AG09319 (cell line): ENCODE measurements at regions not wholly inside any gene's neighbourhood (a gene's known extent, or its start where the extent isn't known, plus 50 kb on each side); places are given as distances from the start of the nearest gene placed in this dataset.

Experiments
- DNase-seq: peaks from one replicate; pipeline ENCODE4 v3.0.0-alpha.2; 2010; ENCODE audit warnings: low read depth; ENCODE audit errors: extremely low read depth
- TF ChIP-seq, protein P1 (sequence below): IDR thresholded peaks from 2 replicates; pipeline ENCODE4 v1.5.1; 2011; ENCODE audit warnings: low read depth, mild to moderate bottlenecking, inconsistent platforms, low read length, moderate library complexity

DNA sequence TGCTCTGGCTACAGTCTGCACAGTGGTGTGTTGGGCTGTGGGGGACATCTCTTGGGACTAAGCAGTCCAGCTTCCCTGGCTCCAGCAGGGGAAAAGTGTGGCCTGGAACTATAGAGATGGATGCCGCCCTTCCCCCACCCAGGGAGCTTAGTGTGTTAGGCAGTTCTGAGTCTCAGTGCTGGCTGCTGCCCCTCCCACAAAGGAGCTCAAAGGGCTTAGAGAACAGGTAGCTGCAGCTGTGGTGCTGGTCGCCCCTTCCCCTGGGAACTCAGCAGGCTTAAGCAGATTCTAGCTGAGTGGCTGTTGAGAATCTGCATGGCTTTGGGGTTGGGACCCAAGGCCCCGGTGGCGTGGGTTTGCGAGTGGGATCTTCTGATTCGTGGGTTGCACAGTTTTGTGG, 190.8 kb downstream of the PDCD6IP start:
- TF ChIP-seq, protein P1, sequence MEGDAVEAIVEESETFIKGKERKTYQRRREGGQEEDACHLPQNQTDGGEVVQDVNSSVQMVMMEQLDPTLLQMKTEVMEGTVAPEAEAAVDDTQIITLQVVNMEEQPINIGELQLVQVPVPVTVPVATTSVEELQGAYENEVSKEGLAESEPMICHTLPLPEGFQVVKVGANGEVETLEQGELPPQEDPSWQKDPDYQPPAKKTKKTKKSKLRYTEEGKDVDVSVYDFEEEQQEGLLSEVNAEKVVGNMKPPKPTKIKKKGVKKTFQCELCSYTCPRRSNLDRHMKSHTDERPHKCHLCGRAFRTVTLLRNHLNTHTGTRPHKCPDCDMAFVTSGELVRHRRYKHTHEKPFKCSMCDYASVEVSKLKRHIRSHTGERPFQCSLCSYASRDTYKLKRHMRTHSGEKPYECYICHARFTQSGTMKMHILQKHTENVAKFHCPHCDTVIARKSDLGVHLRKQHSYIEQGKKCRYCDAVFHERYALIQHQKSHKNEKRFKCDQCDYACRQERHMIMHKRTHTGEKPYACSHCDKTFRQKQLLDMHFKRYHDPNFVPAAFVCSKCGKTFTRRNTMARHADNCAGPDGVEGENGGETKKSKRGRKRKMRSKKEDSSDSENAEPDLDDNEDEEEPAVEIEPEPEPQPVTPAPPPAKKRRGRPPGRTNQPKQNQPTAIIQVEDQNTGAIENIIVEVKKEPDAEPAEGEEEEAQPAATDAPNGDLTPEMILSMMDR, result no peak
- DNase-seq, result no peak

DNA sequence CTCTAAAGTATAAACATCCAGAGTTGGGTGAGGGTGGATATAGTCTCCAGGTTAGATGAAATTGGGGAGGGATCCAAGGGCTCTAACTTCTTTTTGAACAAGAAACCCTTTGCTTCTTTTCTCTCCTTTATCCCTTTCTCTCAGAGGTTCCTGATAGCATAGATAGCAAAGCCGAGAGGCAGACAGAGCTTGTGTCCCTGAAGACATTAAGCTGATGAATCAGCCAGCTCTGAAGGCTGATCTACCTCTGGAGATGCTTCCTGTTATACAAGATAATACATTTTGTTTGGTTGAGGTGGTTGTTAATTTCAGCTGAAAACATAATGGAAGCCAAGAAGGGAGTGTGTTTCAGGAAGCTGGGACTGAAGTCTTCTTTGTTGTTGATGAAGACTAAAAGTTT, 193.2 kb downstream of the PDCD6IP start:
- TF ChIP-seq, protein P1, result no peak
- no peak for DNase-seq

GRCh38 chr3:33993631-33994030, 195.2 kb downstream of the PDCD6IP start:
- no peak for DNase-seq
- TF ChIP-seq, protein P1, result no peak

GRCh38 chr3:33994568-33994967, 196.1 kb downstream of the PDCD6IP start:
- TF ChIP-seq, protein P1, result no peak
- DNase-seq, result no peak

GRCh38 chr3:34000301-34000700, 201.9 kb downstream of the PDCD6IP start:
- TF ChIP-seq, protein P1, result no peak
- DNase-seq, result no peak

- no peak for DNase-seq
Measured at GRCh38 chr3:34001022-34001421, 202.6 kb downstream of the PDCD6IP start.

GRCh38 chr3:34001990-34002389, 203.6 kb downstream of the PDCD6IP start:
- TF ChIP-seq, protein P1, result no peak
- no peak for DNase-seq

More at GRCh38 chr3:34001022-34001421, 202.6 kb downstream of the PDCD6IP start:
- TF ChIP-seq, protein P1, result no peak
